Erythroblast (primary cell): ENCODE measurements at regions not wholly inside any gene's neighbourhood (a gene's known extent, or its start where the extent isn't known, plus 50 kb on each side); places are given as distances from the start of the nearest gene placed in this dataset.

Source experiments
- DNase-seq, 2 experiments: peaks; one replicate each; lab custom pipeline; 2025; lab: John Stamatoyannopoulos, UW
- GATA1 ChIP-seq: IDR thresholded peaks from 2 replicates; pipeline ENCODE4 v1.6.1; 2011; ENCODE audit warnings: low read depth, mild to moderate bottlenecking, control low read depth, low read length, moderate library complexity
- POLR2A ChIP-seq: IDR thresholded peaks from 2 replicates; pipeline ENCODE4 v1.6.1; 2011; ENCODE audit warnings: mild to moderate bottlenecking, low read length

DNA sequence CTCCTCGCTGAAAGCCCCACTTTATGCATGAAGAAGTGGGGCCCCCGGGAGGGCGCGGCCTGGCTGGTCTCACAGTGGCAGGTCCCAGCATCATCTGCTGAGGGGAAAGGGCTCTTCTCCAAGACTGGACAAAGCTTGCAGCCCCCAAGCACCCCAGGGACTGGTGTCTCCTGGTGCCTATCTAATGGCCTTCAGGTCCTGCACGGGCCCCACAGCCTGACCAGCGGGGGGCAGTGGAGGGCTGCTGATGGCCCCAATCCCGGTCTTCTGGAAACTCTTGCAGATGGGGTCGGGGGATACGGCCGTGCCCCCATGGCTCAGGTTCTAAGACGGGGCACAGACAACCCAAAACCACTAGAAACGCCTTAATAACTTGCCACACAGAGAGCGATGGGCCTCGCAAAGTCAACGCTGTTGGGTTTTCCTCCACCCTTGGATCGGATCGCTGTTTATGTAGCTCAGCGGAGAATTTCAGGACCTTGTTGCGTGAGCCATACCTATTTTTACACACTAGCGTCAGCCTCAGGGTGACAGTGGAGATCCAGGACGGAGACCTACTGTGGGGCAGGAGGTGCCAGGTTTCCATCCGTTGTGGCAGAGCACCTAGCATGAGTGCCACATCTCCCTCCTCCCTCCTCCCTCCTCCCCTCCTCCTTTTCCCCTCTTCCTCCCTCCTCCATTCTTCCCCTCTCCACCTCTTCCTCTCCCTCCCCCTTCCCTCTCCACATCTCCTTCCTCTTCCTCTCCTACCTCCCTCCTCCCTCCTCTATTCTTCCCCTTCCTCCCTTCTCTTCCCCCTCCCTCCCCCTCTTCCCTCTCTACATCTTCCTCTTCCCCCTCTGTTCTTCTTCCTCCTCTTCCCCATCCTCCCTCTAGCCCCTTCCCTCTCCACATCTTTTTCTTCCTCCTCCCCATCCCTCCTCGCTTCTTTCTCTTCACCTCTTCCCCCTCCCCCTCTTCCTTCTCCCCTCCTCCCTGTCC lies 79.3 kb upstream of the ALDH1L1 start:
- peak; percentile 43 to 51 for DNase-seq
- TF ChIP-seq POLR2A (no peak), GATA1 (no peak)

DNA sequence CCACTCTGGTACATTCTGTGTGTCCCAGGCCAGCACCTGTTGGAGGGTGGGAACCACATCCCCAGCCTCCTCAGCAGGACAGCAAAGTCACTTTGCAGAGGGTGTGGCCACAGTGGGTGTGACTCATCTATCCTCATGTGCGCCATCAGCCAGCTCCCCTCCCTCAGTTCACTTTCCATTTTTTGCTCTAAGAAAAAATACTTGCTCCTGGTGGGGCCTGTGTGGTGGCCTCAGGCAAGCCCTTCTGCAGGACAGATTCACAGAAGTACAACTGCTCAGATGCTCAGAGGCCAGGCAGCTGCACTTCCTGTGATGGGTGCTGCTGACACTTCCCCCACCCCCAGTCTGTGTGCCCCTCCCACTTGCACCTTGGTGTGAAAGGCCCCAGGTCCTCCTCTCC lies 78.3 kb upstream of the ALDH1L1 start:
- TF ChIP-seq POLR2A (no peak), GATA1 (no peak)
- peak; percentile 63 to 76 for DNase-seq

DNA sequence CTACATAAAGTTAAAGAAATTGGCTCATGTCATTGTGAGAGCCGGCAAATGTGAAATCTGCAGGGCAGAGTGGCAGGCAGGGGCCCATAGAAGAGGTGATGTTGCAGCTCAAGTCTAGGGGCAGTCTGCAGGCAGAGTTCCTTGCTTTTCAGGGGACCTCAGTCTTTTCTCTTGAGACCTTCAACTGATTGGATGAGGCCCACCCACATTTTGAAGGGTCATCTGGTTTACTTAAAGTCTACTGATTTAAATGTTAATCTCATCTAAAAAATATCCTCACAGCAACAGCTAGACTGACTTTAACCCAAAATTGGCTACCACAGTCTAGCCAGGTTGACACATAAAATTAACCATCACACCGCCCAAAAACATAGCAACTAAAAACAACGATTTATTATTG lies 77.6 kb upstream of the ALDH1L1 start:
- TF ChIP-seq POLR2A (no peak), GATA1 (no peak)

DNA sequence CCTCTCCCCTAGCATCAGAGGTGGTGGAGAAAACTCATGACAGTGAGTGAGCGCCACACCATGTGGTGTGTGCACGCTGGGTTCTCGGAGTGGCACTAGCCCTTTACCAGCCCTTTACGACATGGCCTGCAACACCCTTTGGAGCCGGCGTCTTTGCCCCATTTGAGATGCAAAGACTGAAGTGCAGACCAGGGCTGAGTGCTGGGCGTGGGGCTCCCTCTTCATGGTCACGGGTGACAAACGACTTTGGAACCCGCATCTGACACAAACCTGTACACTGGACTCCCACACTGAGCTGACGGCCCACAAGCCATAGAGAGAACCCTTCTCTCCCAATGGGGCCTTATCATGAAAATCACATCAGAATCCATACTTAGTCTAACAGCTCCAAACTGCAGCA lies 76.8 kb upstream of the ALDH1L1 start:
- no peak for TF ChIP-seq POLR2A
- no peak for TF ChIP-seq GATA1

More for the DNA sequence above, 77.6 kb upstream of the ALDH1L1 start:
- DNase-seq, result no peak

DNA sequence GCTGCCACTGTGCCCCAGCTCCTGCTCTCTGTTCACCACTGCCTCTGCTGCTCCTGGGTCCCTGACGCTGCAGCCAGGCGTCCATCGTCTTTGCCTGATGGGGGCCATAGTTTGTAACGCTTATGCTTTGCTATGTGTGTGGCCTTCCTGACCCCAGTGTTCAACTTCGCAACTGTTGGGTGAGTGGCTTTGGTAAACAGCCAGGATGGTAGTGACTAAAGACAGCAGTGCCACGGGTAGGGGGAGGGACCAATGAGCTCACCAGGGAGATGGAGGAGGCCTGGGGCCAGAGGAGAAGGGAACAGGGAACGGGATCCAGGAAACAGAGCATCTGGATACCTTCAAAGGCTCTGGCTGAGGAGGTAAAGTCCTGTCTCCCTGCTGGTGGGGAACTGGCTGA lies 75.9 kb upstream of the ALDH1L1 start:
- DNase-seq, result no peak

More for the DNA sequence above, 76.8 kb upstream of the ALDH1L1 start:
- no peak for DNase-seq

DNA sequence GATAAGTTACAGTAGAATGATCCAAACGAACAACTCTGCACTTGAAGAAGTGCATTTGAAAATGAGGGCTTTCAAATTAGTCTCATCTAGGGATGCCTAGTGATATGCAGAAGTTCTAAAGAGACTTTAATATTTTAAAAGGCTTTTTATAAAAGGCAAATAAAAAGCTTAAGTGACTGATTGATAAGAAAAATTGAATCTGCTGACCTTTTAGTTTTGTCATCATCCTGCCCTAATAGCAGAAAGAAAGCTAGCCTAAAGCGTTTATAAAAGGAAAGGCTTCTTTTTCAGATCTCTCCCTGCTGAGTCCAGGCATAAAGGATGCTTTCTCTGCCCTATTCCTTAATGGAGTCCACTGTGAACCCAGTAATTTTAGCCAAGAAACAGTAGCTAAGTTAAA lies 72.7 kb upstream of the ALDH1L1 start:
- no peak for TF ChIP-seq GATA1
- no peak for TF ChIP-seq POLR2A
- no peak for DNase-seq

More for the DNA sequence above, 75.9 kb upstream of the ALDH1L1 start:
- TF ChIP-seq POLR2A, result no peak
- no peak for TF ChIP-seq GATA1

DNA sequence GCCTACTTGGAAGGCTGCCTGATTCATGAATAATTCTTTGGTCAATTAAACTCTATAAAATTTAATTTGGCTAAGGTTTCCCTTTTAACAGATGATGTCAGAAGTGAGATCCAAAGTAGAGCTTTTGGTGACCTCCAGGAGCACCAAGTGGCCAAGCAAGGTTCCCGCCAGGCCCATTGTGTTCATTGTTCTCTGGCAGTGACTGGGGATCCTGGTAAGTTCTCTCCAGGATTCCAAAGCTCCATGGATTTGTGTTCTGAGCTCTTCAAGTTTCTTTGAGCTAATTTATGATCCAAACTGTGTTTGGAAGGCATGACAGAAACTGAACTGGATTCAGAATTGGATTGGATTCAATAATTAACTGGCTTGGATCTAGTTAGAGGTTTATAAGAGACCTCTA lies 72.0 kb upstream of the ALDH1L1 start:
- TF ChIP-seq GATA1 (no peak), POLR2A (no peak)
- DNase-seq, result no peak

DNA sequence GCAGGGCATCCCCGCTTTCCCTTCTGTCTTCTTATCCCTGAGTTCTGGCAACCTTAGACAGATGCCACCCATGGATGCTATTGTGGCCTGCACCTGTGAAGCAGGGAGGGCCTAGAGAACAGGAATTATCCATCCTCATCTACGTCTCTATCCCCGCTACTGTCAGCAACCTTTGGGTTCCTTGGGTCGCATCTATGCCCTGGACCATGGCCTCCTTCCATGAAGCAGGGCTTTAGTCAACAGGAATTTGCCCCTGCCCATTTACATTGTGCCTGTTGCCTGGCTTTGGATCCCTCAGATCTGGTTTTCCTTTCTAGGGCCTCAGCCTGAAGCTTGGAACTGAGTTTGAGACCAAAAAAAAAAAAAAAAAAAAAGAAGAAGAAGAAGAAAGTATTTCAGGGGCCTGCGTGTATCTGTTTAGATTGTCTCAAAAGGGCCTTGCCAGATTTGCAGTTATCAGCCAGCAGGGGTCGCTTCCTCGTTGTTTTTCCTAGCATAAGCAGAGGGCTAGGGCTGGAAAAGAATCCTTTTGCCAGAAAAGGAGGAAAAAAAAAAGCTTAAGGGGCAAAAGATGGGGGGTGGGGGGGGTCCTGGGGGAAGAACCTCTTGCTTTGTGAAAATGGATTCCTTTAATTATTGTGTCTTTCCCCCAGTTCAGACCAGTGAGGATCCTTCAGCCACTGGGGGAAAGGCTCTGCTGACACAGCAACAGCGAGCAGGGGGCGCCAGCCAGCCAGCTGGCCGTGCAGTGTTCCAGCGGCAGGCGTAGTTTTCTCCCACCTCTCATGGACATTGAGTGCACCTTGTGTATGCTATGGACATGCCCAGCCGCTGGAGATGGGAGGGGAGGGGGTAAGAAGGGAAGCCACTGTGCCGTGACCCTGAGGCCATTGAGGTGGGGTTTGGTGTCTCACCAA lies 65.7 kb upstream of the ALDH1L1 start:
- no peak for TF ChIP-seq GATA1
- no peak for TF ChIP-seq POLR2A
- peak; percentile 17 to 67 for DNase-seq
